ENCODE measurements at regions not wholly inside any gene's neighbourhood (a gene's known extent, or its start where the extent isn't known, plus 50 kb on each side); places are given as distances from the start of the nearest gene placed in this dataset.

- no peak for FAIRE-seq
Measured at GRCh38 chr18:64979791-64980190, 771.0 kb upstream of the CDH7 start.

GRCh38 chr18:64974391-64975125 is 776.3 kb upstream of the CDH7 start:
- FAIRE-seq, result no peak

- no peak for FAIRE-seq
Measured at GRCh38 chr18:64972545-64972944, 778.3 kb upstream of the CDH7 start.

- FAIRE-seq, result no peak
Measured at GRCh38 chr18:64966667-64967066, 784.1 kb upstream of the CDH7 start.

- FAIRE-seq, result no peak
Measured at GRCh38 chr18:64956465-64956864, 794.3 kb upstream of the CDH7 start.

- FAIRE-seq, result no peak
Measured at GRCh38 chr18:64949885-64950284, 800.9 kb upstream of the CDH7 start.

- FAIRE-seq, result no peak
Measured at GRCh38 chr18:64936671-64937070, 787.8 kb upstream of the LINC00305 start.

GRCh38 chr18:64929036-64929435 is 780.1 kb upstream of the LINC00305 start:
- FAIRE-seq, result no peak

- no peak for FAIRE-seq
Measured at GRCh38 chr18:64919971-64920570, 771.2 kb upstream of the LINC00305 start.

GRCh38 chr18:64918851-64919250 is 770.0 kb upstream of the LINC00305 start:
- no peak for FAIRE-seq

- FAIRE-seq, result no peak
Measured at GRCh38 chr18:64893349-64893748, 744.5 kb upstream of the LINC00305 start.

- no peak for FAIRE-seq
Measured at GRCh38 chr18:64888956-64889355, 740.1 kb upstream of the LINC00305 start.

- no peak for FAIRE-seq
Measured at GRCh38 chr18:64886995-64887394, 738.1 kb upstream of the LINC00305 start.

GRCh38 chr18:64882896-64883295 is 734.0 kb upstream of the LINC00305 start:
- no peak for FAIRE-seq

GRCh38 chr18:64876833-64877232 is 727.9 kb upstream of the LINC00305 start:
- FAIRE-seq, result no peak

- FAIRE-seq, result no peak
Measured at GRCh38 chr18:64872710-64873458, 724.0 kb upstream of the LINC00305 start.

- no peak for FAIRE-seq
Measured at GRCh38 chr18:64854112-64854511, 705.2 kb upstream of the LINC00305 start.

GRCh38 chr18:64852281-64852680 is 703.4 kb upstream of the LINC00305 start:
- FAIRE-seq, result no peak

GRCh38 chr18:64851726-64852125 is 702.8 kb upstream of the LINC00305 start:
- FAIRE-seq, result no peak

GRCh38 chr18:64850791-64851190 is 701.9 kb upstream of the LINC00305 start:
- no peak for FAIRE-seq

GRCh38 chr18:64840911-64841701 is 692.2 kb upstream of the LINC00305 start:
- no peak for FAIRE-seq

- no peak for FAIRE-seq
Measured at GRCh38 chr18:64810354-64810753, 661.5 kb upstream of the LINC00305 start.

GRCh38 chr18:64809801-64810200 is 660.9 kb upstream of the LINC00305 start:
- FAIRE-seq, result no peak
